ENCODE measurements at regions not wholly inside any gene's neighbourhood (a gene's known extent, or its start where the extent isn't known, plus 50 kb on each side); places are given as distances from the start of the nearest gene placed in this dataset.

DNA sequence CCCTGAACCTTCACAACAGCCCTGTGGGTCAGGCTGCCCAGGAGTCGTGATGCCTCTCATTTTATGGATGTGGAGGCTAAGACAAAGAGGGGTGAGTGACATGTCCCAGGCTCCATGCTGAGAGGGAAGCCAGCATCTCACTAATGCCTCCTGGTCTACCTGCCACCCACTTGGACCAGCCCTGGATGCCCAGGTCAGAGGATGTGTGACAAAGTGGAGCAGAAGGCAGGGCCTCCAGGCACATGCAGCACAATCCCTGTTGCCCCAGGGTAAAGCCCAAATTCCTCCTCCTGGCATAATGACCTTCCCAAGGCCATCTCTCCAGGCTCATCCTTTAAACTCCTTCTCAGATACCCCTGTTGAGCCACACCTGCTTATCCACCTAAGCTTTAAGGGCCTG, 51.4 kb upstream of the XPA start:
- Histone ChIP-seq H3K18ac (ENCODE audit: insufficient read length, low read depth, low read length) (no peak overlapping the region), H3K14ac (ENCODE audit: insufficient read depth, low read length) (no peak overlapping the region), H3T11ph (ENCODE audit: low read length) (no peak overlapping the region), H3K27me3 (ENCODE audit: insufficient read depth, low read length) (no peaks in the 10 kb centered on the region; the same call in 1 of the 2 replicates), H2AK5ac (ENCODE audit: insufficient read length, low read length) (no peak overlapping the region), H2BK120ac (ENCODE audit: low read depth, low read length, poor library complexity, severe bottlenecking) (no peak overlapping the region), H3K79me1 (ENCODE audit: insufficient read depth, low read depth, low read length, poor library complexity, severe bottlenecking) (no peaks in the 10 kb centered on the region), H3K4ac (ENCODE audit: low read depth, low read length) (no peak overlapping the region), H4K20me1 (ENCODE audit: control insufficient read depth, insufficient read depth, insufficient read length) (no peaks in the 10 kb centered on the region), H4K5ac (ENCODE audit: insufficient read length, low read depth, low read length) (no peak overlapping the region), H3K9ac (ENCODE audit: extremely low read depth, insufficient read length, low read length) (no peak overlapping the region), H2BK5ac (ENCODE audit: insufficient read length, low read length) (no peak overlapping the region), H3K4me2 (ENCODE audit: insufficient read depth, insufficient read length, low read length) (no peak overlapping the region), H2BK12ac (ENCODE audit: insufficient read length, low read depth, low read length) (no peak overlapping the region), H2AFZ (ENCODE audit: low read length) (no peak overlapping the region), H3K27ac (ENCODE audit: insufficient read length, low read depth, low read length) (no peak overlapping the region), H3K23ac (ENCODE audit: insufficient read length, low read depth, low read length) (no peak overlapping the region), H3K79me2 (ENCODE audit: insufficient read depth, low read length) (no peaks in the 10 kb centered on the region), H3K9me3 (ENCODE audit: control insufficient read depth, low read depth, low read length) (no peaks in the 10 kb centered on the region), H3K23me2 (ENCODE audit: insufficient read length, low read depth, low read length, poor library complexity, severe bottlenecking) (no peaks in the 10 kb centered on the region), H4K91ac (ENCODE audit: insufficient read length, low read depth, low read length) (no peak overlapping the region), H3K4me1 (ENCODE audit: insufficient read depth, low read length) (no peaks in the 10 kb centered on the region), H2BK20ac (ENCODE audit: low read depth, low read length, poor library complexity, severe bottlenecking) (no peak overlapping the region), H2BK15ac (ENCODE audit: low read depth, low read length) (no peak overlapping the region), H4K8ac (replicated peaks; ENCODE audit: insufficient read length, low read depth, low read length) (no peak overlapping the region), H3K56ac (ENCODE audit: insufficient read length, low read depth, low read length) (no peak overlapping the region)
- H3K27ac Mint-ChIP-seq, result no peak overlapping the region
- no peak for DNase-seq
- WGBS (ENCODE audit: extremely low coverage, insufficient read length, low lambda C conversion rate), result no CpG with 5 or more reads among the region's 1 CpG
- peaks cover 45% of the 10 kb centered on the region for H3K27me3 Mint-ChIP-seq (ENCODE audit: low read depth)
- H3K4me1 Mint-ChIP-seq, result peaks cover 16 to 20% of the 10 kb centered on the region in 2 experiments; a peak in 3 of 4 replicates
- TF ChIP-seq, protein P1, sequence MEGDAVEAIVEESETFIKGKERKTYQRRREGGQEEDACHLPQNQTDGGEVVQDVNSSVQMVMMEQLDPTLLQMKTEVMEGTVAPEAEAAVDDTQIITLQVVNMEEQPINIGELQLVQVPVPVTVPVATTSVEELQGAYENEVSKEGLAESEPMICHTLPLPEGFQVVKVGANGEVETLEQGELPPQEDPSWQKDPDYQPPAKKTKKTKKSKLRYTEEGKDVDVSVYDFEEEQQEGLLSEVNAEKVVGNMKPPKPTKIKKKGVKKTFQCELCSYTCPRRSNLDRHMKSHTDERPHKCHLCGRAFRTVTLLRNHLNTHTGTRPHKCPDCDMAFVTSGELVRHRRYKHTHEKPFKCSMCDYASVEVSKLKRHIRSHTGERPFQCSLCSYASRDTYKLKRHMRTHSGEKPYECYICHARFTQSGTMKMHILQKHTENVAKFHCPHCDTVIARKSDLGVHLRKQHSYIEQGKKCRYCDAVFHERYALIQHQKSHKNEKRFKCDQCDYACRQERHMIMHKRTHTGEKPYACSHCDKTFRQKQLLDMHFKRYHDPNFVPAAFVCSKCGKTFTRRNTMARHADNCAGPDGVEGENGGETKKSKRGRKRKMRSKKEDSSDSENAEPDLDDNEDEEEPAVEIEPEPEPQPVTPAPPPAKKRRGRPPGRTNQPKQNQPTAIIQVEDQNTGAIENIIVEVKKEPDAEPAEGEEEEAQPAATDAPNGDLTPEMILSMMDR (conservative IDR thresholded peaks at IDR 0.05), result no peak
- H3K9me3 Mint-ChIP-seq, result peaks cover 3% of the 10 kb centered on the region in 2 experiments; a peak in 4 of 5 replicates
- H3K4me3 Mint-ChIP-seq, result no peak overlapping the region
- H3K36me3 Mint-ChIP-seq (ENCODE audit: insufficient read depth in 1 of 3, low read depth in 3 of 3), result peaks cover 0 to 1% (median 0%) of the 10 kb centered on the region in 3 experiments; a peak in 1 of 7 replicates
